ENCODE measurements at regions not wholly inside any gene's neighbourhood (a gene's known extent, or its start where the extent isn't known, plus 50 kb on each side); places are given as distances from the start of the nearest gene placed in this dataset.
"Not testable (repeated sequence)": the region's sequence is repeated elsewhere in the genome, so short reads cannot be mapped to it uniquely, and the experiment has no call there.

GRCh38 chr4:170868170-170868569 lies 778.4 kb upstream of the AADAT start:
- DNase-seq (ENCODE audit: low read depth, low spot score): peak; percentile 16
- H3K27ac ChIP-seq: no peak overlapping the region

GRCh38 chr4:170854097-170854496 lies 764.3 kb upstream of the AADAT start:
- no peak overlapping the region for H3K27ac ChIP-seq
- DNase-seq (ENCODE audit: low read depth, low spot score): no peak

GRCh38 chr4:170853422-170854021 lies 763.8 kb upstream of the AADAT start:
- no peak overlapping the region for H3K27ac ChIP-seq
- DNase-seq (ENCODE audit: low read depth, low spot score): no peak

- no peak for DNase-seq (ENCODE audit: low read depth, low spot score)
These were observed 760.2 kb upstream of the AADAT start for GRCh38 chr4:170849969-170850368.

GRCh38 chr4:170827562-170828274 lies 738.0 kb upstream of the AADAT start:
- H3K27ac ChIP-seq: peak overlapping the region; percentile 23
- DNase-seq (ENCODE audit: low read depth, low spot score): peak; percentile 3

More at GRCh38 chr4:170849969-170850368, 760.2 kb upstream of the AADAT start:
- no peak overlapping the region for H3K27ac ChIP-seq

- H3K27ac ChIP-seq: no peak overlapping the region
- no peak for DNase-seq (ENCODE audit: low read depth, low spot score)
These were observed 729.0 kb upstream of the AADAT start for GRCh38 chr4:170818786-170819185.

- no peak for DNase-seq (ENCODE audit: low read depth, low spot score)
- no peak overlapping the region for H3K27ac ChIP-seq
These were observed 715.6 kb upstream of the AADAT start for GRCh38 chr4:170805352-170805751.

GRCh38 chr4:170804930-170805329 lies 715.2 kb upstream of the AADAT start:
- H3K27ac ChIP-seq: no peak overlapping the region
- DNase-seq (ENCODE audit: low read depth, low spot score): no peak

- no peak overlapping the region for H3K27ac ChIP-seq
- DNase-seq (ENCODE audit: low read depth, low spot score): no peak
These were observed 713.7 kb upstream of the AADAT start for GRCh38 chr4:170803492-170803891.

GRCh38 chr4:170801771-170802170 lies 712.0 kb upstream of the AADAT start:
- DNase-seq (ENCODE audit: low read depth, low spot score): no peak
- no peak overlapping the region for H3K27ac ChIP-seq

- no peak overlapping the region for H3K27ac ChIP-seq
- no peak for DNase-seq (ENCODE audit: low read depth, low spot score)
These were observed 704.8 kb upstream of the AADAT start for GRCh38 chr4:170794525-170794924.

GRCh38 chr4:170788540-170789051 lies 698.8 kb upstream of the AADAT start:
- H3K27ac ChIP-seq; DNase-seq (ENCODE audit: low read depth, low spot score): not testable (repeated sequence)

- DNase-seq (ENCODE audit: low read depth, low spot score): no peak
- H3K27ac ChIP-seq: no peak overlapping the region
These were observed 687.9 kb upstream of the AADAT start for GRCh38 chr4:170777663-170778062.

GRCh38 chr4:170776983-170777382 lies 687.2 kb upstream of the AADAT start:
- DNase-seq (ENCODE audit: low read depth, low spot score): no peak
- H3K27ac ChIP-seq: no peak overlapping the region

GRCh38 chr4:170775851-170776250 lies 686.1 kb upstream of the AADAT start:
- DNase-seq (ENCODE audit: low read depth, low spot score): no peak

GRCh38 chr4:170773709-170774273 lies 684.0 kb upstream of the AADAT start:
- DNase-seq (ENCODE audit: low read depth, low spot score): no peak
- H3K27ac ChIP-seq: no peak overlapping the region

More at GRCh38 chr4:170775851-170776250, 686.1 kb upstream of the AADAT start:
- no peak overlapping the region for H3K27ac ChIP-seq

GRCh38 chr4:170772429-170772828 lies 682.7 kb upstream of the AADAT start:
- no peak for DNase-seq (ENCODE audit: low read depth, low spot score)
- no peak overlapping the region for H3K27ac ChIP-seq

- DNase-seq (ENCODE audit: low read depth, low spot score): no peak
- no peak overlapping the region for H3K27ac ChIP-seq
These were observed 680.9 kb upstream of the AADAT start for GRCh38 chr4:170770664-170771063.

- no peak for DNase-seq (ENCODE audit: low read depth, low spot score)
- no peak overlapping the region for H3K27ac ChIP-seq
These were observed 680.1 kb upstream of the AADAT start for GRCh38 chr4:170769862-170770261.

GRCh38 chr4:170758988-170759387 lies 669.2 kb upstream of the AADAT start:
- no peak for DNase-seq (ENCODE audit: low read depth, low spot score)
- H3K27ac ChIP-seq: no peak overlapping the region

- no peak for DNase-seq (ENCODE audit: low read depth, low spot score)
- no peak overlapping the region for H3K27ac ChIP-seq
These were observed 660.8 kb upstream of the AADAT start for GRCh38 chr4:170750519-170750918.

All from epithelial cell of prostate (primary cell).